Small intestine (tissue), 7 donors: ENCODE measurements at regions not wholly inside any gene's neighbourhood (a gene's known extent, or its start where the extent isn't known, plus 50 kb on each side); places are given as distances from the start of the nearest gene placed in this dataset.

ENCODE experiments used
- DNase-seq, 2 donors: peaks; one replicate each; pipeline versions ENCODE4 v3.0.0 to v3.0.0-alpha.2; 2013
- FAIRE-seq: peaks from 2 replicates; lab custom pipeline; 2012; peaks lifted over from hg19 to GRCh38; lab: Jason Lieb, UNC
- H3K27ac ChIP-seq, 3 donors: one replicate each; pipeline ENCODE4 v1.5.1; 2013; ENCODE audit warnings: low read length in 2 of 3, mild to moderate bottlenecking in 2 of 3, control low read depth in 1 of 3, inconsistent platforms in 1 of 3, low read depth in 1 of 3, moderate library complexity in 1 of 3
- H3K27me3 ChIP-seq, 3 donors: one replicate each; pipeline ENCODE4 v1.6.1; 2013; ENCODE audit warnings: low read length in 3 of 3, inconsistent platforms in 1 of 3; ENCODE audit not compliant: control insufficient read depth in 3 of 3, insufficient read depth in 3 of 3
- H3K36me3 ChIP-seq, 3 donors: one replicate each; pipeline ENCODE4 v1.6.1; 2013; ENCODE audit warnings: low read length in 3 of 3, inconsistent platforms in 1 of 3, low read depth in 1 of 3, mild to moderate bottlenecking in 1 of 3, moderate library complexity in 1 of 3; ENCODE audit not compliant: control insufficient read depth in 3 of 3, insufficient read depth in 2 of 3
- H3K4me1 ChIP-seq, 3 donors: one replicate each; pipeline ENCODE4 v1.6.1; 2013; ENCODE audit warnings: low read length in 2 of 3, inconsistent platforms in 1 of 3, low read depth in 1 of 3, mild to moderate bottlenecking in 1 of 3, moderate library complexity in 1 of 3; ENCODE audit not compliant: control insufficient read depth in 3 of 3, insufficient read depth in 2 of 3
- H3K4me3 ChIP-seq, 3 donors: one replicate each; pipeline ENCODE4 v1.5.1; 2013; ENCODE audit warnings: low read length in 3 of 3, control low read depth in 1 of 3, inconsistent platforms in 1 of 3, low read depth in 1 of 3, mild to moderate bottlenecking in 1 of 3, moderate library complexity in 1 of 3
- H3K9me3 ChIP-seq, 2 donors: one replicate each; pipeline ENCODE4 v1.6.1; 2013; ENCODE audit warnings: low read depth in 1 of 2, low read length in 1 of 2; ENCODE audit not compliant: control insufficient read depth in 2 of 2, insufficient read depth in 1 of 2
- WGBS, 3 donors: extraction: QIAGEN DNeasy Blood & Tissue Kit; methylation state at CpG; one replicate each; pipeline ENCODE4 v1.1.7; 2013; 5-methylcytosine and 5-hydroxymethylcytosine counted together
- donor health status: healthy with polysubstance abuse.
- donor health status: control.
- donor health status: control.
- donor health status: Bipolar disorder and iron deficiency.
- donor health status: healthy.

GRCh38 chr20:7459083-7459482, 481.2 kb downstream of the HAO1 start:
- WGBS, 3 donors = 35 to 50% (median 44%) methylated on average over 1 of the region's 1 CpG
- no peak overlapping the region for H3K4me3 ChIP-seq
- no peaks in the 10 kb centered on the region for H3K36me3 ChIP-seq
- DNase-seq (no peak), FAIRE-seq (no peak)
- H3K9me3 ChIP-seq = no peaks in the 10 kb centered on the region
- no peaks in the 10 kb centered on the region for H3K4me1 ChIP-seq
- H3K27ac ChIP-seq = no peak overlapping the region
- H3K27me3 ChIP-seq = no peaks in the 10 kb centered on the region

DNA sequence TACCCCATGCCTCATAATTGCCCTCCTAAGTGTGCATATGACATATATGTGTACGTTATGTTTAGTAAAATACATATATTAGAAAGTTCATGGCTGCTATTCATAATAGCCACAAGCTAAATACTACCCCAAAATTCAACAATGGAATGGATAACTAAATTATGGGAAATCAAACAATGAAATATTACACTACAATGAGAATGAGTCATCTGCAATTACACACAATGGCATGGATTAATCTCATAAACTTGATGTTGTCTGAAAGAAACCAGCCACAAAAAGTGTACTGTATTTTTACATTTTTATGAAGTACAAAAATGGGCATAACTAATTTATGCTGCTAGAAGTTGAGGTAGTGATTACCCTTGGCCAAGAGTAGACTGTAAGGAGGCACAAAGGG, 477.0 kb downstream of the HAO1 start:
- DNase-seq = no peak

DNA sequence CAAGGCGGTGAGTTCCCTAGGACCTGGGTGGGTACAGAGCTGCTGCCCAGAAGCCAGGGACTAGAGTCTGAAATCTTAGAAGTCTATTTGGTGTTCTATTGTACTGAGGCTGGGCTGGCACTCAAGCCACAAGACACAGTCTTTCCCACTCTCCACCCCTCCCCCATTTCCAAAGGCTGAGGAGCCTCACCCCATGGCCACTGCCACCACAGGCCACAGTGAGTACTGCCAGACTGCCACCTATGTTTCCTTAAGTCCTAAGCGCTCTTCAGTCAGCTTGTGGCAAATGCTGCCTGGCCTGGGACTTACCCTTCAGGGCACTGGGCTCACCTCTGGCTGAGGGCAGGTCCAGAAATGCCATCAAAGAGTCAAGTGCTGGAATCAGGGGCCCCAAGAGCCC, 469.3 kb downstream of the HAO1 start:
- H3K9me3 ChIP-seq = no peaks in the 10 kb centered on the region
- no peak overlapping the region for H3K4me3 ChIP-seq
- DNase-seq (no peak), FAIRE-seq (no peak)
- H3K36me3 ChIP-seq = no peaks in the 10 kb centered on the region
- no peaks in the 10 kb centered on the region for H3K4me1 ChIP-seq
- H3K27me3 ChIP-seq = no peaks in the 10 kb centered on the region
- no peak overlapping the region for H3K27ac ChIP-seq
- WGBS, 3 donors = 62 to 69% (median 63%) methylated on average over 2 of the region's 2 CpGs

More for the DNA sequence above, 477.0 kb downstream of the HAO1 start:
- H3K36me3 ChIP-seq = no peaks in the 10 kb centered on the region
- FAIRE-seq = no peak
- no peaks in the 10 kb centered on the region for H3K27me3 ChIP-seq
- no peaks in the 10 kb centered on the region for H3K4me1 ChIP-seq
- no peak overlapping the region for H3K4me3 ChIP-seq
- H3K27ac ChIP-seq = no peak overlapping the region
- WGBS, 3 donors = 47 to 68% (median 61%) methylated on average over 1 of the region's 1 CpG
- no peaks in the 10 kb centered on the region for H3K9me3 ChIP-seq

DNA sequence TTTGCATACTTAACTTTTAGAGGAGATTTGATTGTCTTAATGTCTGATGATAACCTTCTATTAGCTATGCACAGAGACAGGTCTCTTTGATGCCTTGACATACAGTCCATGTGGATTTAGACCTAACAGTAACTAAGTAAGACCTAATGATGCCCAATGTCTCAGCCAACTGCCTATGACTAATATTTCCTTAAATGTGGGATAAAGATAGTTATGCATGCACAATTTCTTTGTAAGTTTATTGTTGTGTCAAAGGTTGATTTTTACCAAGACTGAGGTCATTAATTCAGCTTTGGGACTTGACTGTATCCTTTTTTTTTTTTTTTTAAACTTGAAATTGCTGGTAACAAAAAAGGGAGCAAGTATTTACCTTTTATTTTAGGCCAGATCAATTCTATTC, 450.0 kb downstream of the HAO1 start:
- no peaks in the 10 kb centered on the region for H3K36me3 ChIP-seq
- H3K27ac ChIP-seq = no peak overlapping the region
- DNase-seq (no peak), FAIRE-seq (no peak)
- no peaks in the 10 kb centered on the region for H3K4me1 ChIP-seq
- H3K27me3 ChIP-seq = no peaks in the 10 kb centered on the region
- H3K4me3 ChIP-seq = no peak overlapping the region
- no peaks in the 10 kb centered on the region for H3K9me3 ChIP-seq

GRCh38 chr20:7492257-7492656, 448.0 kb downstream of the HAO1 start:
- no peaks in the 10 kb centered on the region for H3K9me3 ChIP-seq
- FAIRE-seq (no peak), DNase-seq (no peak)
- H3K4me3 ChIP-seq = no peak overlapping the region
- 77 to 80% (median 79%) methylated on average over 3 of the region's 3 CpGs for WGBS, 3 donors
- H3K36me3 ChIP-seq = no peaks in the 10 kb centered on the region
- H3K27ac ChIP-seq = no peak overlapping the region
- no peaks in the 10 kb centered on the region for H3K4me1 ChIP-seq
- H3K27me3 ChIP-seq = no peaks in the 10 kb centered on the region

DNA sequence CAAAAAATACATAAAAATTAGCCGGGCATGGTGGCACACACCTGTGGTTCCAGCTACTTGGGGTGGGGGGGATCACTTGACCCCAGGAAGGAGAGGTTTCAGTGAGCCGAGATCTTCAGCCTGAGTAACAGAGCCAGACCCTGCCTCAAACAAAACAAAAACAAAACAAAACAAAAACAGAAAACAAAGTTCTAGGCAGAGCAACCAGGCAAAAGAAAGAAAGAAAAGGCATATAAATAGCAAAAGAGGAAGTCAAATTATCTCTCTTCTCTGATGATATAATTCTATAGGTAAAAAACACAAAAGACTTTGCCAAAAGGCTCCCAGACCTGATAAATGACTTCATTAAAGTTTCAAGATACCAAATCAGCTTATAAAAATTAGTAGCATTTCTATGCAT, 446.9 kb downstream of the HAO1 start:
- 79 to 91% (median 81%) methylated on average over 2 of the region's 2 CpGs for WGBS, 3 donors
- no peak overlapping the region for H3K4me3 ChIP-seq
- H3K27ac ChIP-seq = no peak overlapping the region
- H3K4me1 ChIP-seq = no peaks in the 10 kb centered on the region
- H3K9me3 ChIP-seq = no peaks in the 10 kb centered on the region
- DNase-seq = no peak
- no peaks in the 10 kb centered on the region for H3K36me3 ChIP-seq
- no peaks in the 10 kb centered on the region for H3K27me3 ChIP-seq
- no peak for FAIRE-seq

DNA sequence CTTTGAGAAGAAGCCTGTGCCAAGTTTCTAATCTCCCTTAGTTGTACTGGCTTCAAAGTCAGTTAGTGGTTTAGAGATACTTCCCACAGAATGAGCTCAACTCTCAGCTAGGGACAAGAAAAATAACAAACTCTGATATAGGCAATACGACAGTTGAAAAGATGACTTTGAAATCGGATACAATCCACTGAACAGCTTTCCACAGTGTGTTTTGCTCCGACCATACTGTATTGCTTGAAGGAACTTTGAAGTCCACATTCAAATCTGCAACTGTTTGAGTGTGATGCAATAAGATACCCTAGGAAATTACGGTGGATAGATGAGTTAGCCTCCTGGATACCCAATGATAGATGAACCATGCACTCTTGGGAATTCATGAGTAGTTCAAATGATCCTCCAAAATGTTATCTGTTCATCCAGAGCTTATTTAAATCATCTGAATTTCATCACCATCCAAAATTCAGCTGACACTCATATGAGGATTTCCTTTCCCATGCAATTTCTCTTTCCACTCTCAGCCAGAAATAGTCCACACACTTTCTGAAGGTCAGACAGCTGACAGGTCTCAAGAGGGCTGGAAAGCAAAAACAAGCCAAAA, 443.8 kb downstream of the HAO1 start:
- no peaks in the 10 kb centered on the region for H3K27me3 ChIP-seq
- no peak overlapping the region for H3K4me3 ChIP-seq
- WGBS, 3 donors = 70 to 74% (median 70%) methylated on average over 4 of the region's 4 CpGs
- no peaks in the 10 kb centered on the region for H3K36me3 ChIP-seq
- DNase-seq (no peak), FAIRE-seq (no peak)
- H3K27ac ChIP-seq = no peak overlapping the region
- no peaks in the 10 kb centered on the region for H3K9me3 ChIP-seq
- H3K4me1 ChIP-seq = no peaks in the 10 kb centered on the region

DNA sequence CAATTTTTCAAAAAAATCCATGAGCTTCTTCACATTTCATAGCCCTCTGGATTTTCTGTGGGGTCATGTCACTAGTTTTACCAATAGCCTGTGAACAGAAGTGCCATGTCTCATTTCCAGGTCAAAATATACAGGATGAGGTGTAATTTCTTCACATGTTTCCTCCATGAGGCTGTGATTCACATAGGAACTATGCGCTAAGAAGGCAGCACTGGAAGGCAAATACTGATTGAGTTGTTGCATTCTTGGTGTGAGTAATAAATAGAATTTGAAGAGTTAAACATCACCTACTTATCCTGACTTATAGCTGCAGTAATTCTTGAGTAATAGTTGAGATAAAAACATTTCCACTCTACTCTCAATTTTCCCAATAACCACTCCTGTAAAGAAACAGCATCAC, 442.3 kb downstream of the HAO1 start:
- Histone ChIP-seq H3K9me3 (no peaks in the 10 kb centered on the region), H3K36me3 (no peaks in the 10 kb centered on the region), H3K4me1 (no peaks in the 10 kb centered on the region), H3K27me3 (no peaks in the 10 kb centered on the region), H3K27ac (no peak overlapping the region), H3K4me3 (no peak overlapping the region)
- DNase-seq (no peak), FAIRE-seq (no peak)
- 86 to 97% (median 93%) methylated on average over 1 of the region's 1 CpG for WGBS, 3 donors

- no peak for FAIRE-seq
- H3K4me1 ChIP-seq = no peaks in the 10 kb centered on the region
- no peaks in the 10 kb centered on the region for H3K36me3 ChIP-seq
- DNase-seq = no peak
- H3K27ac ChIP-seq = no peak overlapping the region
- H3K9me3 ChIP-seq = no peaks in the 10 kb centered on the region
- H3K27me3 ChIP-seq = no peaks in the 10 kb centered on the region
- H3K4me3 ChIP-seq = no peak overlapping the region
Observed at GRCh38 chr20:7499201-7499600, 441.1 kb downstream of the HAO1 start.
